Activated CD4-positive, alpha-beta T cell treated with anti-CD3 and anti-CD28 coated beads, Interleukin-10, Interleukin-2, amounts not matched to agents 100 ng/mL and 50 ng/mL, durations not matched to agents 16 hours and 8 hours (primary cell): ENCODE measurements at regions not wholly inside any gene's neighbourhood (a gene's known extent, or its start where the extent isn't known, plus 50 kb on each side); places are given as distances from the start of the nearest gene placed in this dataset.

Experiments
- DNase-seq: peaks from one replicate; pipeline ENCODE4 v3.0.0-alpha.2; 2020

DNA sequence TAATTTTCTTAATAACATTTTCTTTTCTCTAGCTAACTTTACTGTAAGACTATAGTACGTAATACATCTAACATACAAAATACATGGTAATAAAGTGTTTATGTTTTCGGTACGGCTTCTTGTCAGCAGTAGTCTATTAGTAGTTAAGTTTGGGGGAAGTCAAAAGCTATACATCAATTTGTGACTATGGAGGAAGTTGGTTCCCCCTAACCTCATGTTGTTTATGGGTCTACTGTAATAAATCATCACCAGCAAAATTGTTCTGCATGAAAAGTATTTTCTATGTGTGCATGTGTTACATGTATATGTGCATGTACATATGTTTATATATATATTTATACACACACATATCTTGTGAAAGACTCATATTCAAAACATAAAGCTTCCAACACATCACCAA, 303.0 kb downstream of the TRIB2 start:
- DNase-seq = no peak

DNA sequence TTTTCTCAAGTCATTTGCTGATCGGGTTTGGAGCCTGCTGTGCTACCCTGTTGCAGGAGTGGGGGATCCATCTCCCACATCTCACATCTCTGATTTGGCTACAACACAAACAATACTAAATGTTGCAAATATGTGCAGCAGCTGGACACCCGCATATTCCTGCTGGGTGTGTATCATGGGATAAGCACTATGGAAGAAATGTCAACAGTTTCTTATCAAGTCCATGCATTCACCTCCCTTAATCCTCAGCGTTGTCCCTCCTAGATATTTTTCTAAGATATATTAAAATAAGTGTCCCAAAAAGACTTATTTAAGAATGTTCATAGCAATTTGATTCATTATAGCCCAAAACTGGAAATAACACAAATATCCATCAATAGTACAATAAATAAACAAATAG, 303.7 kb downstream of the TRIB2 start:
- DNase-seq = no peak

DNA sequence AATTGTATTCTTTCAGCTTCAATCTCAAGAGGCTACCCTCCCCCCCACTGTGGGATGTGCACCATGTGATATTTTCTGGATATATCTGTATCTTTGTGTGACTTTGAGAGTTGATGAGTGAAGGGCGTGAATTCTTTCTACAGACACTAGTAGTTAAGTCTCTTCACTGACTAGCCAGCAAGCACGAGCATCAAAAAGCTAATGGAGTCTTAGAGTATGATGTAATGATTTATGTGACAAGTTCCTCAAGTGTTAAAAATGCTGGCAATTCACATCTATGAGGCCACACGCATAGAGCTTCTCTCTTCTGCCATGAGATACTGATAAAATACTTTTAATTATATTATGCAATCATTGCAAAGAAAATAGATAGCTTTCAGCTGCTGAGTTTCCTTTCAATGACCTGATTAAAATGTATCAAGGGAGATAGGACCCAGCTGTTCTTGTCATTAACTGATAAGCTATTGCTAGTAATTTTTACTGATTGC, 304.8 kb downstream of the TRIB2 start:
- DNase-seq = no peak

DNA sequence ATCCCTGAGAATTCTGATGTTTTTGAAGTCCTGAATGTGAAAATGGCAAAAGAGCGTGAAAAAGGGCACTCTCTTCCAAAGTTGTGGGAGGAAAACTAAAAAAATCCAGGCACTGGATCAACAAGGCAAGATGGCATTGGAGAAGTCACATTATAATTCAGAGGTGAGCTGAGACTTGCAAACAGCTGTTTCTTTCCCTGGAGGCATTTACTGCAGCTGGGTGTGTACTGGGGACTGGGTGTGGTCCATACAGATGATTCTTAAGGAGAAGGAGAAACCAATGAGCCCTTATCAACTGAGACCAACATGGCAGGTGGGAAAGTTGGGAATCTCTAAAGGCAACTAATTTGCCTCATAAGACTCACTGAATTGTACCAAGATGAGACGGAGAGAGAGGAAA, 313.9 kb downstream of the TRIB2 start:
- no peak for DNase-seq

DNA sequence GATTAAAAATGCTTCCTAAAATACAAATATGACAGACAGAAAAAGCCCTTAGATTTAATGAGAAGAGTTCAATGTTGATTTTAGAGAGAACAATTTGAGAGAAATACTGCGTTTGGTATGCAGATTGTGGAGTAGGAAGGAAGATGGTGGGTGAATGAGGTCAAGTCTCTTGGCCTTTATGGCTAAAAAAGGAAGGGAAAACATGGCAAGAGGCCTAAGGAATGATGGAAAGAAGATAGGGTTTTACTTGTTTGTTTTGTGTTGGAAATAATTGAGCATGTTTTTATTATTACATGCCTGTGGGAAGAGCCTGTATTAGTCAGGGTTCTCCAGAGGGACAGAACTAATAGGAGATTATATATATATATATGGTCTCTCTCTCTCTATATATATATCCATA, 318.1 kb downstream of the TRIB2 start:
- no peak for DNase-seq

DNA sequence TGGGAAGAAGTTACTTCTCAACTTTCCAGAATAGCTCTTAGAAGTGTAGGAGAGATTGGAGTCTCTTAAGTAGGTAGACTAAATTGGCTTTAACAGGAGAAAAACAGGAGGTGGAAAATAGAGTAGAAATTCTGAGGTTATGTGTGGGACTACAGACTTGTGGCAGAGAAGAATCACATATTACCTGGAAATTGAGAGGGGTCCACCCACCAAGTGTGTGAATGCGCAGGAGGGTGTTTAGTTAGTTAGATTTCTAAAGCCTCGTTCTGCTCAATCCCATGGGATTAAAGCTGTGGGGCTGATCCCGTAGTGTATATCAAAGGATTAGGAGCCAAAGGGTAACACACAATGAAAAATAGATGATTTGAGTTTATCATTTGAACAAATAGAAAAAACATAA, 319.1 kb downstream of the TRIB2 start:
- no peak for DNase-seq

DNA sequence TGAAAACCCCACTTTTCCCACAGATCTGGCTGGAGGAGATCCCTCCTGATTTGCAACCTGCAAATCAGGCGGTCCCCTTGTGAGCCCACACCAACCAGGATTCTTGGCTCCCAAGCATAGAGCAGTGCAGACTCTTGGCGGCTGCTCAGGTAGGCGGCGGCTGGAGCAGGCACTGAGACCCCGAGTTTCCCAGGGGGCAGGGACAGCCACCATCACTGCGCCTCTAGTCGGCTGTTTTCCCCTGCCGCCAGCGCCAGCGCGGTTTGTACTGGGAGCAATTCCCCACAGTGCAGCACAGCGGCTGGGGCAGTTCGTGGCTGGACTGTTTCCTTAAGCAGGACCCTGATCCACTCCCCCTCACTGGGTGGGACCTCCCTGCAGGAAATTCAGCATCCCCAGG, 323.3 kb downstream of the TRIB2 start:
- DNase-seq = no peak

DNA sequence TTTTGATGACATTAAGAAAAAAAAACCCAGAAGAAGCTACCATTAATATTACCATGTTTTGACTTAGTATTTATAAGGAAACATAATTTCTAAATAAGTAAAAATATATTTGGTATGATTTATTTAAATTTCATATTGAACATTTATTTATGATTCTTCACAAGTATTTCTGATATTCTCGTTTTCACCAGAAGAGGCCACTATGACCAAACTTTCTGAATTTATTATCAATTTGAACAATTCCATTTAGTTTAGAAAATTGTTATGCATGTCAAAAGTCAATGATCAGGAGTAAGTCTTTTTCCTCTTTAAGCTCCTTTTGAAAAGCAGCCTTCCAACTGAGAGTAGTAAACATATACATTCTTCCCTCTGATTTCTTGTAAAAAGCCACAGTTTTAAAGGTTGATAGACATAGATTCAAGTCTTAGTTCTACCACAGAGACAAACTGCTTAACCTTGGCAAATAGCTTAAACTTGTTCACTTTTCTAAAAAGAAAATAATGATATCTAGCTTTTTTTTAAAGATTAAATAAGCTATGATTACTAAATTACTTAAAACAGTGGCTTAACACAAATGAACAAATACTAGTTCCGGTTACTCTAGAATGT, 329.9 kb downstream of the TRIB2 start:
- DNase-seq = no peak

DNA sequence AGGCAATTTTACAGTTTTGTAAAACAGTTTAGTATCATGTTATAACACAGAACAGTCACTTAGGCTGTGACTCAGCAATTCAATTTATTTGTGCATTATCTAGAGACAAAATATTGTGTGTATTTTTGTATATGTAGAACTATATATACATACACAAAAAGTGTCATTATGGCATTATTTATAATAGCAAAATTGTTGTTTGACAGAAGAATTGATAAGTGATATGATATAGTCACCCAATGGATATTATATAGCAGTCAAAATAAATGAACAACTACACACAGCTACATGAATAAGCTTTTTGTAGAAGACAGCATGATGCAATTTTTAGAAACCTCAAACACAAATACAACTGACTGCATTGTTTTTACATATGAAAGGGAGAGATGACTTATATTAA, 334.0 kb downstream of the TRIB2 start:
- no peak for DNase-seq

DNA sequence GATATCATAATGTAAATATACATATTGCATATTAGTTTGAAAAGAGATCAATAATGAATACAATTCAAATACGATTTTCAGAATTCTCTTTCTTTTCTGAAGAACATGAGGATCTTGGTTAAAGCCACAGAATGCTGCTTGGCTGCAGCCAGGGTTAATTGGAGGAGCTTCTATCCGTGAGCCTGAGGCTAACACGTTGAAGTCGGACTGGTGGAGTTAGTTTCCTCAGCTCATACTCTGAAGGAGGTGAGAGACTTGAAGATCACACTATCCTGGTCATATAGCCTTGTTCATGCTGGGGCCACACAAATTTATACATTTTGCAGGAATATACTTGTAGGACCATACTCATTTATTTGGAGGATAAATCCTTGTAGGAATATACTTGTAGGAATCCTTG, 335.8 kb downstream of the TRIB2 start:
- DNase-seq = no peak

DNA sequence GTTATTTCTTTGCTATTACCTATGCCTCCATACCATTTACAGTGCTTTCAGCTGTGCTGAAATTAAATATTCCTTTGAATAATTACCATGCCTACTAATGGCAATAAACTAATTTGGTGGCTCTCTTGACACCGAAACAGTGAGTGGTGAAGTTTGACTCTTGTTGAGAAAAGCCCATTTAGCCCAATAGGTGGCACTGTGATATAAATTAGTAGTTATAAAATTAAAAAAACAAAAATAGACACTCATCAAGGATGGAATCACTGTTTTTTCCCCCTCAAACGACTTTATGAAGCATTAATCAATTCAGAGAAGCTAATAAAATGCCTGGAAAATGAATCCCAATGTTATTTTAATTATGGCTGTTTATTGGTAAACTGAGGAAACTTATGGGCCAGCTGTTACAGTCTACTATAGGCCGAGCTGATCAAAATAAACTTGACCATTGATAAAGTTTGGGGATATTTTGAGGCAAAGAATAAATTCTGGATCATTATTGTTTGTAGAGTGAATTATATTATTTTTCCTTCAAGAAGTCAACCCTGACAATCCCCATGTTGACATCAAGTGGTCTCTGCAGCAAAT, 339.6 kb downstream of the TRIB2 start:
- DNase-seq = no peak

DNA sequence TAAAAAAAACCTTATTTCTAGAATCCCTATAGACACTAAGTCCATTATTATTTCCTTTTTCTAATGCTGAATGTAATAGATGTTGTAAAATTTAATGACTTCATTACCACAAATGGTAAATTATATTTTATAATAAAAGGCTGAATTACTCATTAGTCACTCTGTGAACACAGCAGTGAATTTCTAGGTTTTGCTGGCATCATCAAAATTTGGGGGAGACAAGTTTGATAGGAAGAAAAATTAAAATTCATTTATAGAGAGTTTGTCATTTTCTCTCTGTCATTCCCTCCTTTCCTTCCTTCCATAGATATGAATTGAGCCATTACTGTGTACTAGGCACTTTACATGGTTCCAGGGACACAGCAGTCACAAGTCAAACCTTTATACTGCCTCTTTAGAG, 340.9 kb downstream of the TRIB2 start:
- DNase-seq = no peak

DNA sequence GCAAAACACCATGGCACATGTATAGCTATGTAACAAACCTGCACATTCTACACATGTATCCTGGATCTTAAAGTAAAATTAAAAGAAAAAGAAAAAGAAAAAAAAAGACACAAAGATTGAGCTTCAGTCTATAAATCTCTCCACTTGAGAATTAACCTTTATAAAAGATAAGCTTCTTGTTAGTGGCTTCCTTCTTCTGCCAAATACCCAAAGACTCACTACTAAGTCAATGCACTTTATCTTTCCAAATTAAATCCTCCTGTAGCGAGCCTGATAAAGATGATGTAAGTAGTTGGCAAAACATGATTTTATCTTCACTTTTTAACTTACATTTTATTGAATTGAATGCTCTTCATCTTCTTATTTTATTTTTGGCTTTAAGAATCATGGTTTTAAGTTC, 349.9 kb downstream of the TRIB2 start:
- no peak for DNase-seq

DNA sequence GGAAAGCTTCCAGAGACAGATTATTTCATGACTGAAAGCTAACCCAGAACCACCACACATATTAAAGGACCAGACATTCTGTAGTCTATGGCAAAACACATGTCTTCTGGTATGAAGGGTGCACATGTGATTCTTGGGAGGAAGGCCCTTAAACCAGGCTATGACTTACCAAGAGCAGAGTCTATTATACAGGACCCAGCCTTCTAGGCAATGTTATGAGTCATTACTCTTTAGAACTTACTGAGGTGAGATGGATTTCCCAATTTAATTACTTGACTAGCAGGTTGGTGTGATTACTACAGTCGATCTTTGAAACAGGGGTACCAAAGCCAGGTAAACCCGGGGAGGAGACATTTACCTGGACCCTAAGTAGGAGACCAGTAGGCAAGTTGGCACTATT, 350.8 kb downstream of the TRIB2 start:
- no peak for DNase-seq

DNA sequence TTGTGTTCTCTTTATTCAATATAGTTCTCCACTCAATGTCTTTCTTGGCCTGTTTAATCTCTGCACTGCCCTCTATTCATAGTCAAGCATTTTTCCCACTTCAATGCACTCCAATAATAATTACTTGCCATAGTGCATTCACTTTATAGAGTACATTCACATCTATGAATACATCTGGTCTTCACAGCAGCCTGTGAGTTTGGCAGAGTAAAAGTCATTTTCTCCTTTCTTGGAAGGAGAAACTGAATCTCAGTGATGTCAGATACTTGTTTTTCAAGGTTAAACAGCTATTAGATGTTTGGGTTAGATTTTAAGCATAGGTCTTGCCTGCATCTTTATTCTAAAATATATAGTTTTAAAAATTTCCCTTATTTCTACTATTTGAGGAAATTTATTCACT, 373.2 kb downstream of the TRIB2 start:
- DNase-seq = no peak

DNA sequence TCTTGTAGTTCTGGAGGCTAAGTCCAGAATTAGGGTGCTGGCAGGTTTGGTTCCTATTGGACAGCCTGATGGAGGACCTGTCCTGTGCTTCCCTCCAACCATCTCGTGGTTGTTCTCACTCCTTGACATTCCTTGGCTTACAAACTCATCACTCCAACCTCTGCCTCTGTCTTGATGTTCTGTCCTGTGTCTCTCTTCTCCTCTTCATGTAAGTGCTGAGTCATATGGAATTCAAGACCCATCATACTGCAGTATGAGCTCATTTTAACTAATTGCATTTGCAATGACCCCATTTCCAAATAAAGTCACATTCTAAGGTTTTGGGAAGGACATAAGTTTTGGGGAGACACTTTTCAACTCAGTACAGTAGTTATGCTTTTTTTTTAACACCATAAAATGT, 374.7 kb downstream of the TRIB2 start:
- no peak for DNase-seq

DNA sequence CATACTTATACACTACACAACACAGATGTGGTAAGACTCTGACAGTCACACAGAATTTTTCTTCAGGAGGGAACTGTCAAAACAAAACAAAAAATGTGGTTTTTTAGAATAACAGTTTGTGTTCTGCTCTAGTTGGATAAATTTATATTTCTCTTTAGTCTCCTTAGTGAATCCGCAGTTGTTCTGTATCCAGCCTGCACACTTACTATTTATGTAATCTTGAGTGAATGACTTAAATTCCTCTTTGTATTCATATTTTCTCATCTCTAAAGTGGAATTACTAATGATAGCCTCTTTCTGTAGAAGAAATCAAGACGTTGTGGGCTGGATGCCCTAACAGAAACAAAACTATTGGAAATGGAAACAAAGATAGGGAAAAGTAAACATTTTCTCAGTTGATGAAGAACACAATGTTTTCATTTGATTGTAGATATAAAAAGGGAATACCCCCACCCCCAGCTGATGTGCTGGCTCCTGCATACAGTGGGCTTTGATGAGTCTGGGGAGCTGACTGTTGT, 375.2 kb downstream of the TRIB2 start:
- no peak for DNase-seq

DNA sequence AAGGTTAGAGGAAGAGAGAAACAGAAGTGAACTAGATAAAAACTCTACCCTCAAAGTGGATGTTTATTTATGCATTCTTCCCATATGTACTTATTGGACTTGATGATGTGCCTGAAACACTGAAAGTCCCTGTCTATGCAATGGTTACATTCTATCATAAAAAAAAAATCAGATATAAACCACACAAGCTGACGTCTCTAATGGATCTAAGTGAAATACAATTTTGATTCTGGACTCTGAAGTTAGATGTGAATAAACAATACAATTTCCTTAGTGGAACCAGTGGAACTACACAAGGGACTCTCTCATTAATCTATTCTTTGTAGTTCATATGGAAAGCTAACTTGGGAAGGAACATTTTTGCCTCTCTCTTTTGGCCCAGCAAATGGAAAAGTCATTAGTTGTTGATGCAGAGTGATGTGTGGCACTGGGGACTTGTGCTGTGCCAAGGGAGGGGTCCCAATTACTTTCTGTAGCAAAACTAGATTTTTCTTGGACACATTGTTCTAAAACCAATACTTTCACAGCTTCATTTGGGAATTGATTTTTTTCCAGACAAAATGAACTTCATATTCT, 376.8 kb downstream of the TRIB2 start:
- no peak for DNase-seq

DNA sequence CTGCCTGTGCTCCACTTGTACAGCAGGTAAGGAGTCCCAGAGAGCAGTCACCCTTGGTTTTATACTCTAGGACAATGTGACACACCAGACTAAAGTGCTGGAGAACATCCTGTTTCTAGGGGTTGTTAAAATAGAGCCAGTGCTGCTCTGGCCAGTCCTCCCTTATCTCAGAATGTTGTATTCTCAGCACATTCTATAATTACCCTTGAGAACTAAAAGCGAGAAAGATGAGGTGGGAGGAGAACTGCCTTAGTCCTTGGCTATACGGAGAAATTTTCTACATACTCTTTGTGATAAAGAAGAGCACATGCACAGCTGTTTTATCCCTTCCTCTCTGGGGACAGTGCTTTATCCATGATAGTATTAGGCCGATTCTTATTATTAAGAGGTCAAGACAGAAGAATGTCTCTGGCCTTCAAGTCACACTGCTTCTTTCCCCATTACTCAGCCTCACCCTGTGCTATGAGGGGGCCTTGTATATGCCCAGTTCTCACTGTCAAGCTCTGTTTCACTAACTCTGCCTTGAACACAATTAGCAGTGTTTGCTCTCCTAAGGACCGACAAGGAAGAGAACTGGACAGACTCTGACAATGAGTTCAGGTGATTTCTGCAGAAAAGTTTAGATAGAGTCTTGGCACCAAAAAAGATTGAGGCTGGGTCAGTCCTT, 385.8 kb downstream of the TRIB2 start:
- no peak for DNase-seq

DNA sequence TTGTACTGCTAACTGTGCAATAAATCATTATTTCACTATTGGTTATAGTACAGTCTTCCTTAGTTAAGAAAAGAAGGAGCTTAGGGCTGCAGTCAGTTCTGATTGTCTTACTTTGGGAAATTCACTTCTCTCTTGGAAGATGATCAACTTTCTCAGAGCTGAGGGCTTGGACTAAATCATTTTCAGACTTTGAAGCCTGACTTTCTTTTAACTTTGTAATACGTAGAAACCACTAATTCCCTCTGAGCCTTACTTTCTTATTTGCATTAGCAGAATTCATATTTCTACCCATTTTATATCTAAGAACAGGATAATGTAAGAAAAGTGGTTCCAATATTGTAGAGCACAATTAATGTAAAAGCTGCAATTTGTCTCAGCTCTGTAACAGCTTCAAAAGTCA, 386.4 kb downstream of the TRIB2 start:
- DNase-seq = no peak

DNA sequence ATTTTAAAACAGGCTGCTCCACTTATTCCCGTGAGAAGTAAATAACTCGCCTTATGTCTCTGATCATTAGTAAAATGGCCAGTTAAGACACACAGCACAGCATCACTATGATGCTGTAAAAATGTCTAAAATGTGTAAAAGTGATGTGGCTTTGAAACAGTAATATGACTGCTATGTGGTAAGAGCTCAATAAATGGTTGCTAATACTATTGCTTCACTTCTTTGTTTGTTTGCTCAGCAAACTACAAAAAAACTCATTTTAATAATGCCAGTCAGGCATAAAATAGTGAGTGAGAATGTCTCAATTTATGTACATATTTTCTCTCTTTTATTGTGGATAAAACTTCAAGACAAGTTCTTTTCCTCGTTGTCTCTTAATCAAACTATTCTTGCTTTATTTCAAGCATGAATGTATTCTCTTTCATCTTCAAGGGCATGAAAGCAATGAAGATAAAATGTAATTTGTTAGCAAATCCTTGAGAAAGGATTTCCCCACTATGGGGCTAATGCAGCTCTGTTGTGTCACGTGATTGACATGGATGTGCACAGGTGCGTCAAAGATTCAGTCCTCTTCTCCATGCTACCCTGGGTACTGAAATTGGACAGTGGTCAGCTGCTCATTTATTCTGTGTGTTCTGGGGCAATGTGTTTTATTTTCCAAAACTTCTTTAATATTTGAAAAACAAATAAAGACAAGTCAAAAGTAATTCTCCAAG, 387.2 kb downstream of the TRIB2 start:
- no peak for DNase-seq

DNA sequence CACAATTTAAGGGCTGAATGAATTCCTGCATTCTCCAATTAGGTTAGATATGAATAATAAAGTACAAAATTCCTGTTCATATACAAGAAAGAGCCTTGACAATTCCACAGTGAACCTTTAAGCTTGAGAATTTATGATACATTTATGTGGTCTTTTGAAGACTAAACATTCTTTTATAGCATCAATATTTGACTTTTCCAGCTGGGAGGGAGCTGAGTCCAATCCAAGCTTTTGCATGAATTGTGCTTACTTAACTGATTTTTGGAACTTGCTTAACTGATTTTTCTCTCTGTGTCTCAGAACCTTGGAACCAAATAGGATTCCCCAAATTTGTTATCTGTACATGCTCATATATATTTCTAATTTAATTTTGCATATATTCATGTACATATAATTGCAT, 388.0 kb downstream of the TRIB2 start:
- no peak for DNase-seq

DNA sequence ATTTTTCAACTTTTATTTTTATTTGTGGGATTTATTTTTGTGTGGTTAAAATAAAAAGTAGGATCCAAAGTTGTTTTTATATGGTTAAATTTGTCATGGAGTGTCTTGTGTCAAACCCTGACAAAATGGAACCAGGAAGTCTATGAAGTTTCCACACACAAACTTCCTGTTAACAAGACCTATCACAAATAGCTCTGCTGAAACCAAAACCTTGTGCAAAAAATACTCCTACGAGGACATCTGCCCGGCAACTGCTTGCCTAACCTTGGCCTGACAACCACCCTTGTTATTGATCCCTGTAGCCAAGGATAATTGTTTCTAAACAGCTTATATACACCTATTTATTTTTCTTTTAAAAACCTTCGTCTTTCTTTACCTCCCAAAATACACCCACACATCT, 389.6 kb downstream of the TRIB2 start:
- no peak for DNase-seq

DNA sequence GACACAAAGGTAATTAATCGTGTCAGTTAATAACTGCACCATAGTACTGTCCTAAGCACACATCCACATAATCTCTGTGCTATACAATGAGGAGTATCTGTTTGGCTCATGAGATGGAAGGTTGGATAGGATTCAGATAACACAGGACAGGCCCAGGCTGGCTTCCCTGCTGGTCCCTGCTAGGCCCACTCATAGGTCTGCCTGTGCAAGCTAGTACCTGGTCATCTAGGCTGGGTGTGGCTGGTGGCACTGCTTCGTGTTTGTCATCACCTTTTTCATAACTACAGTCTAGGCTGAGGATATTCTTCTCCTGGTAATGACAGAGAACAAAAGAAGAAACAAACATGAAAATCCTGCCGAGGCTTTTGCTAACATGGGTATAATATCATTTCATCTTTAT, 392.8 kb downstream of the TRIB2 start:
- DNase-seq = no peak
